Liver (tissue), 8 donors: ENCODE measurements at regions not wholly inside any gene's neighbourhood (a gene's known extent, or its start where the extent isn't known, plus 50 kb on each side); places are given as distances from the start of the nearest gene placed in this dataset.

ENCODE experiments used
- DNase-seq: peaks from one replicate; pipeline ENCODE4 v3.0.0-alpha.2; 2017; ENCODE audit warnings: low spot score
- H3K27ac ChIP-seq, 2 donors: one replicate each; pipeline ENCODE4 v1.7.0; 2013; ENCODE audit warnings: inconsistent platforms in 2 of 2, low read length in 2 of 2, control low read depth in 1 of 2, low read depth in 1 of 2, mild to moderate bottlenecking in 1 of 2
- H3K27me3 ChIP-seq, 4 donors: one replicate each; pipeline versions ENCODE4 v1.6.1 to v1.7.0; 2013; ENCODE audit warnings: low read length in 3 of 4, inconsistent platforms in 1 of 4, mild to moderate bottlenecking in 1 of 4, moderate library complexity in 1 of 4; ENCODE audit not compliant: control insufficient read depth in 4 of 4, insufficient read depth in 4 of 4
- H3K36me3 ChIP-seq, 4 donors: one replicate each; pipeline versions ENCODE4 v1.6.1 to v1.7.0; 2013; ENCODE audit warnings: low read length in 3 of 4, mild to moderate bottlenecking in 3 of 4, low read depth in 1 of 4, moderate library complexity in 1 of 4; ENCODE audit not compliant: control insufficient read depth in 4 of 4, insufficient read depth in 3 of 4
- H3K4me1 ChIP-seq, 4 donors: one replicate each; pipeline versions ENCODE4 v1.6.1 to v1.7.0; 2013; ENCODE audit warnings: low read length in 3 of 4, mild to moderate bottlenecking in 3 of 4, moderate library complexity in 1 of 4; ENCODE audit not compliant: control insufficient read depth in 4 of 4, insufficient read depth in 4 of 4
- H3K4me3 ChIP-seq, 3 donors: one replicate each; pipeline versions ENCODE4 v1.6.1 to v1.7.0; 2013; ENCODE audit warnings: low read length in 3 of 3, control low read depth in 1 of 3, low read depth in 1 of 3, mild to moderate bottlenecking in 1 of 3
- H3K9ac ChIP-seq, 2 donors: one replicate each; pipeline ENCODE4 v1.7.0; 2013; ENCODE audit warnings: low read length in 2 of 2, mild to moderate bottlenecking in 2 of 2, moderate library complexity in 2 of 2, control low read depth in 1 of 2, low read depth in 1 of 2
- H3K9me3 ChIP-seq, 4 donors: one replicate each; pipeline versions ENCODE4 v1.6.1 to v1.7.0; 2013; ENCODE audit warnings: low read length in 3 of 4; ENCODE audit not compliant: control insufficient read depth in 4 of 4
- ATF3 ChIP-seq: IDR thresholded peaks from 2 replicates; pipeline ENCODE4 v1.6.1; 2016; ENCODE audit warnings: antibody characterized with exemption
- FOXA1 ChIP-seq: IDR thresholded peaks from 2 replicates; pipeline ENCODE4 v1.6.1; 2016; ENCODE audit warnings: antibody characterized with exemption
- FOXA2 ChIP-seq: IDR thresholded peaks from 2 replicates; pipeline ENCODE4 v1.6.1; 2016; ENCODE audit warnings: antibody characterized with exemption
- GABPA ChIP-seq, 2 donors: IDR thresholded peaks in 1 of 2; conservative IDR thresholded peaks in 1 of 2; 2 replicates each; pipeline ENCODE4 v1.6.1; 2016; ENCODE audit warnings: antibody characterized with exemption in 2 of 2, mild to moderate bottlenecking in 1 of 2, moderate library complexity in 1 of 2
- HNF4A ChIP-seq, 2 donors: conservative IDR thresholded peaks; 2 replicates each; pipeline ENCODE4 v1.6.1; 2016; ENCODE audit warnings: antibody characterized with exemption in 2 of 2, mild to moderate bottlenecking in 2 of 2
- HNF4G ChIP-seq: IDR thresholded peaks from 2 replicates; pipeline ENCODE4 v1.6.1; 2016; ENCODE audit warnings: antibody characterized with exemption
- MAX ChIP-seq: IDR thresholded peaks from 2 replicates; pipeline ENCODE4 v1.6.1; 2016; ENCODE audit warnings: antibody characterized with exemption
- NR2F2 ChIP-seq: IDR thresholded peaks from 2 replicates; pipeline ENCODE4 v1.6.1; 2016; ENCODE audit warnings: antibody characterized with exemption
- RAD21 ChIP-seq, 2 donors: IDR thresholded peaks; 2 replicates each; pipeline ENCODE4 v1.6.1; 2016; ENCODE audit warnings: antibody characterized with exemption in 2 of 2, mild to moderate bottlenecking in 2 of 2
- RXRA ChIP-seq, 2 donors: IDR thresholded peaks; 2 replicates each; pipeline ENCODE4 v1.6.1; 2017 to 2018; ENCODE audit warnings: antibody characterized with exemption in 2 of 2, mild to moderate bottlenecking in 1 of 2
- SP1 ChIP-seq: IDR thresholded peaks from 2 replicates; pipeline ENCODE4 v1.6.1; 2018; ENCODE audit warnings: antibody characterized with exemption, mild to moderate bottlenecking
- TAF1 ChIP-seq: conservative IDR thresholded peaks from 2 replicates; pipeline ENCODE4 v1.6.1; 2016; ENCODE audit warnings: antibody characterized with exemption, mild to moderate bottlenecking
- YY1 ChIP-seq: IDR thresholded peaks from 2 replicates; pipeline ENCODE4 v1.6.1; 2016; ENCODE audit warnings: antibody characterized with exemption, mild to moderate bottlenecking
- ZBTB33 ChIP-seq: IDR thresholded peaks from 2 replicates; pipeline ENCODE4 v1.6.1; 2016; ENCODE audit warnings: antibody characterized with exemption
- WGBS: extraction: QIAGEN DNeasy Blood & Tissue Kit; methylation state at CpG from one replicate; pipeline ENCODE4 v1.1.7; 2013; 5-methylcytosine and 5-hydroxymethylcytosine counted together
- TF ChIP-seq, protein P1 (sequence below): IDR thresholded peaks from 2 replicates; pipeline ENCODE4 v1.6.1; 2016; ENCODE audit warnings: antibody characterized with exemption, mild to moderate bottlenecking
- TF ChIP-seq, protein P2 (sequence below): fragments of 150-350 bp; IDR thresholded peaks from 2 replicates; pipeline ENCODE4 v1.5.1; 2017; ENCODE audit warnings: improper control_type of control experiment, low read depth, low read length; ENCODE audit not compliant: missing input control
- donor health status: healthy.
- donor health status: healthy.
- donor health status: healthy.
- donor health status: healthy.
- donor health status: healthy.

- DNase-seq = no peak
- Histone ChIP-seq H3K9me3 (no peaks in the 10 kb centered on the region), H3K36me3 (no peaks in the 10 kb centered on the region), H3K9ac (no peak overlapping the region), H3K4me1 (peaks cover 0 to 1% (median 0%) of the 10 kb centered on the region in 4 donors), H3K27ac (no peak overlapping the region), H3K4me3 (no peak overlapping the region), H3K27me3 (no peaks in the 10 kb centered on the region)
- WGBS = 85% methylated on average over 7 of the region's 7 CpGs
- no peak for TF ChIP-seq HNF4A (conservative IDR thresholded peaks at IDR 0.05)
- TF ChIP-seq, protein P1, sequence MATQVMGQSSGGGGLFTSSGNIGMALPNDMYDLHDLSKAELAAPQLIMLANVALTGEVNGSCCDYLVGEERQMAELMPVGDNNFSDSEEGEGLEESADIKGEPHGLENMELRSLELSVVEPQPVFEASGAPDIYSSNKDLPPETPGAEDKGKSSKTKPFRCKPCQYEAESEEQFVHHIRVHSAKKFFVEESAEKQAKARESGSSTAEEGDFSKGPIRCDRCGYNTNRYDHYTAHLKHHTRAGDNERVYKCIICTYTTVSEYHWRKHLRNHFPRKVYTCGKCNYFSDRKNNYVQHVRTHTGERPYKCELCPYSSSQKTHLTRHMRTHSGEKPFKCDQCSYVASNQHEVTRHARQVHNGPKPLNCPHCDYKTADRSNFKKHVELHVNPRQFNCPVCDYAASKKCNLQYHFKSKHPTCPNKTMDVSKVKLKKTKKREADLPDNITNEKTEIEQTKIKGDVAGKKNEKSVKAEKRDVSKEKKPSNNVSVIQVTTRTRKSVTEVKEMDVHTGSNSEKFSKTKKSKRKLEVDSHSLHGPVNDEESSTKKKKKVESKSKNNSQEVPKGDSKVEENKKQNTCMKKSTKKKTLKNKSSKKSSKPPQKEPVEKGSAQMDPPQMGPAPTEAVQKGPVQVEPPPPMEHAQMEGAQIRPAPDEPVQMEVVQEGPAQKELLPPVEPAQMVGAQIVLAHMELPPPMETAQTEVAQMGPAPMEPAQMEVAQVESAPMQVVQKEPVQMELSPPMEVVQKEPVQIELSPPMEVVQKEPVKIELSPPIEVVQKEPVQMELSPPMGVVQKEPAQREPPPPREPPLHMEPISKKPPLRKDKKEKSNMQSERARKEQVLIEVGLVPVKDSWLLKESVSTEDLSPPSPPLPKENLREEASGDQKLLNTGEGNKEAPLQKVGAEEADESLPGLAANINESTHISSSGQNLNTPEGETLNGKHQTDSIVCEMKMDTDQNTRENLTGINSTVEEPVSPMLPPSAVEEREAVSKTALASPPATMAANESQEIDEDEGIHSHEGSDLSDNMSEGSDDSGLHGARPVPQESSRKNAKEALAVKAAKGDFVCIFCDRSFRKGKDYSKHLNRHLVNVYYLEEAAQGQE = no peak
- TF ChIP-seq FOXA1 = no peak
- TF ChIP-seq RXRA (IDR thresholded peaks at IDR 0.05) = no peak
- no peak for TF ChIP-seq ZBTB33
- no peak for TF ChIP-seq FOXA2
- TF ChIP-seq SP1 = no peak
These were observed 233.4 kb downstream of the MEX3B start for GRCh38 chr15:81812456-81812855.

DNA sequence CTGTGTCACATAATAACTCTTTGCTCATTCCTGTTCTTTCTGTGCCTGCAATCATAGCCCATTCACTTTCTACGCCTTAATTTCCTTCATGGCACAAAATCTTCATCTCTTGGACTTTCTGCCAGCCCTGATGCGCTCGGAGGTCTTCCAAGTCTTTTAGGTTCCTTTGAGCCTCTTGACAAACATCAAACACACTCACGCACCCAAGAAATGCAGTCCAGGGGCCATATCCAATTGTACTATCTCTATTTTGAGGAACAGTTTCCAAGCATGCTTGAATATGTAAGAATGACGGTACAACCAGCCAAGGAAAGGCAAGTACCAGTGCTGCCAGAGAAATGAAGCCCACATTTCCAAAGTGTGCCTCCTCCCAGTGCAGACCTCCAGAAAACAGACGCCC, 234.1 kb downstream of the MEX3B start:
- H3K9me3 ChIP-seq = no peaks in the 10 kb centered on the region
- H3K9ac ChIP-seq = no peak overlapping the region
- H3K27ac ChIP-seq = no peak overlapping the region
- no peaks in the 10 kb centered on the region for H3K36me3 ChIP-seq
- peaks cover 0 to under 1% (median 0%) of the 10 kb centered on the region in 4 donors for H3K4me1 ChIP-seq
- TF ChIP-seq, protein P2, sequence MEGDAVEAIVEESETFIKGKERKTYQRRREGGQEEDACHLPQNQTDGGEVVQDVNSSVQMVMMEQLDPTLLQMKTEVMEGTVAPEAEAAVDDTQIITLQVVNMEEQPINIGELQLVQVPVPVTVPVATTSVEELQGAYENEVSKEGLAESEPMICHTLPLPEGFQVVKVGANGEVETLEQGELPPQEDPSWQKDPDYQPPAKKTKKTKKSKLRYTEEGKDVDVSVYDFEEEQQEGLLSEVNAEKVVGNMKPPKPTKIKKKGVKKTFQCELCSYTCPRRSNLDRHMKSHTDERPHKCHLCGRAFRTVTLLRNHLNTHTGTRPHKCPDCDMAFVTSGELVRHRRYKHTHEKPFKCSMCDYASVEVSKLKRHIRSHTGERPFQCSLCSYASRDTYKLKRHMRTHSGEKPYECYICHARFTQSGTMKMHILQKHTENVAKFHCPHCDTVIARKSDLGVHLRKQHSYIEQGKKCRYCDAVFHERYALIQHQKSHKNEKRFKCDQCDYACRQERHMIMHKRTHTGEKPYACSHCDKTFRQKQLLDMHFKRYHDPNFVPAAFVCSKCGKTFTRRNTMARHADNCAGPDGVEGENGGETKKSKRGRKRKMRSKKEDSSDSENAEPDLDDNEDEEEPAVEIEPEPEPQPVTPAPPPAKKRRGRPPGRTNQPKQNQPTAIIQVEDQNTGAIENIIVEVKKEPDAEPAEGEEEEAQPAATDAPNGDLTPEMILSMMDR = no peak
- TF ChIP-seq RAD21 (IDR thresholded peaks at IDR 0.05) (no peak), MAX (no peak), YY1 (no peak), ATF3 (no peak), TAF1 (no peak), GABPA (IDR thresholded peaks at IDR 0.05 in 1 of 2, conservative IDR thresholded peaks at IDR 0.05 in 1 of 2) (no peak), NR2F2 (no peak), HNF4G (no peak), ZBTB33 (no peak), FOXA2 (no peak), FOXA1 (no peak), RXRA (IDR thresholded peaks at IDR 0.05) (no peak)
- TF ChIP-seq, protein P1 = no peak
- no peak for DNase-seq
- no peak overlapping the region for H3K4me3 ChIP-seq
- no peaks in the 10 kb centered on the region for H3K27me3 ChIP-seq
- WGBS = 78% methylated on average over 6 of the region's 6 CpGs
